Tibial nerve (tissue), 4 donors: ENCODE measurements at regions not wholly inside any gene's neighbourhood (a gene's known extent, or its start where the extent isn't known, plus 50 kb on each side); places are given as distances from the start of the nearest gene placed in this dataset.

ENCODE experiments used
- DNase-seq, 2 donors: peaks; one replicate each; pipeline ENCODE4 v3.0.0-alpha.2; 2019; ENCODE audit warnings: low spot score in 2 of 2
- H3K27ac ChIP-seq, 4 donors: fragments of 200-600 bp; sonication (generic) in 3 of 4; one replicate each; pipeline ENCODE4 v1.5.1; 2017 to 2019; ENCODE audit warnings: mild to moderate bottlenecking in 1 of 4
- H3K27me3 ChIP-seq, 2 donors: fragments of 200-600 bp; sonication (generic) in 1 of 2; one replicate each; pipeline versions ENCODE4 v1.5.1 to v1.6.0; 2017 to 2019
- H3K36me3 ChIP-seq, 3 donors: fragments of 200-600 bp; sonication (generic); one replicate each; pipeline ENCODE4 v1.5.1; 2018 to 2019
- H3K4me1 ChIP-seq, 4 donors: fragments of 200-600 bp; sonication (generic) in 3 of 4; one replicate each; pipeline ENCODE4 v1.5.1; 2017 to 2019
- H3K4me3 ChIP-seq, 4 donors: fragments of 200-600 bp; sonication (generic) in 3 of 4; one replicate each; pipeline ENCODE4 v1.5.1; 2017 to 2019; ENCODE audit warnings: mild to moderate bottlenecking in 1 of 4, moderate library complexity in 1 of 4
- H3K9me3 ChIP-seq, 4 donors: fragments of 200-600 bp; sonication (generic) in 3 of 4; one replicate each; pipeline ENCODE4 v1.5.1; 2017 to 2019
- CTCF ChIP-seq, 5 experiments: fragments of 200-600 bp in 3 of 5; fragments of 450-650 bp in 2 of 5; sonication (generic) in 3 of 5; IDR thresholded peaks; one replicate each; pipeline ENCODE4 v1.5.1; 2016 to 2019; ENCODE audit warnings: antibody characterized with exemption in 5 of 5, mild to moderate bottlenecking in 3 of 5, moderate library complexity in 2 of 5
- EP300 ChIP-seq, 2 donors: sonication (generic); formaldehyde crosslinking; IDR thresholded peaks; one replicate each; pipeline ENCODE4 v1.6.1; 2017; ENCODE audit warnings: antibody characterized with exemption in 2 of 2, mild to moderate bottlenecking in 1 of 2
- POLR2A ChIP-seq, 2 donors: fragments of 450-650 bp; IDR thresholded peaks; one replicate each; pipeline ENCODE4 v1.6.1; 2017; ENCODE audit warnings: antibody characterized with exemption in 2 of 2, mild to moderate bottlenecking in 2 of 2, moderate library complexity in 2 of 2
- WGBS, 2 donors: methylation state at CpG; one replicate each; pipeline ENCODE4 v1.1.5; 2018; 5-methylcytosine and 5-hydroxymethylcytosine counted together

DNA sequence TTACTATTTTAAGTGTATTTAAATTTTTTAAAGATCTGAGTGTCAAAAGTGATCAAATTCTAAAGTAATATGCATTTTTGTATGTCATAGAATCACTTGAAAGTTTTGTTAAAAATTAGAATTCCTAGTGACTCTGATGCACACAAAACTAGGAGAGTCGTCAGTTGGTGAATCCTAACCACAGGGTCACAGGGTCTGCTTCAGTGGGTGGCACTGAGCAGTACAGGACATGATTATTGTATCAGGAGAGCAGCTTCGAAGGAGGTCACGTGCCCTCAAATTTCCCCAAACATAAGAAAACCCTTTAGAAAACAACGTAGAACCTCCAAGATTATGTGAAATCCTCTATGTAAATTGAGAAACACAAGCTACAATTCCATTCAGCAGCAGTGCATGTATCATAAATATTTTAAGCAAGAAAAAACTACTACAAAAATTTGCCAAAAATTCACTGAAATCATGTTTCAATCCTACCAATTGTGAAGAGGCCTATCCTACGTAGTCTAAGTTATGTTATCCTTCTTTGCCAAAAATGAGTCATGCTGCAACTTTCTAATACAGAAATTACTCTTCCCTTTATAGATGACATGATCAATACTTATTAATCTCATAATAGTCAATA lies 323.6 kb downstream of the AASDHPPT start:
- 78 to 79% methylated on average over 5 of the region's 5 CpGs for WGBS, 2 donors
- Histone ChIP-seq H3K27me3 (no peaks in the 10 kb centered on the region), H3K9me3 (peaks cover 0 to 4% (median 0%) of the 10 kb centered on the region in 4 donors), H3K36me3 (no peaks in the 10 kb centered on the region), H3K4me3 (no peak overlapping the region), H3K27ac (no peak overlapping the region), H3K4me1 (peaks cover 0 to 6% (median 0%) of the 10 kb centered on the region in 4 donors)
- DNase-seq: no peak
- TF ChIP-seq POLR2A (IDR thresholded peaks at IDR 0.05): no peak
- no peak for TF ChIP-seq EP300 (IDR thresholded peaks at IDR 0.05)

DNA sequence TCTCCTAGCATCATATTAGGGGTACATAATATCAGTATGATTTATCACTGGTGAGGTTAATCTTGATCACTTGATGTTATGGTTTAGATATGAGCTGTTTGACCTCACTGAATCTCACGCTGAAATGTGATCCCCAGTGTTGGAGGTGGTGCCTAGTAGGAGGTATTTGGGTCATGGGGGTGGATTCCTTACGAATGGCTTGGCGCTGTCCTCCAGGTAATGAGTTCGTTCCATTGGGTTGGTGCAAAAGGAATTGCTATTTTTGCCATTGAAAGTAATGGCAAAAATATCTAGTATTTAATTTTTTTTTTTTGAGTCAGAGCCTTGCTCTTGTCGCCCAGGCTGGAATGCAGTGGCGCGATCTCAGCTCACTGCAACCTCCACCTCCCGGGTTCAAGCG lies 326.3 kb downstream of the AASDHPPT start:
- TF ChIP-seq EP300 (IDR thresholded peaks at IDR 0.05): no peak
- Histone ChIP-seq H3K4me3 (no peak overlapping the region), H3K9me3 (no peaks in the 10 kb centered on the region), H3K27me3 (no peaks in the 10 kb centered on the region), H3K27ac (no peak overlapping the region), H3K4me1 (peaks cover 0 to under 1% (median 0%) of the 10 kb centered on the region in 4 donors), H3K36me3 (no peaks in the 10 kb centered on the region)
- WGBS, 2 donors: 96% methylated on average over 9 of the region's 9 CpGs
- no peak for DNase-seq

GRCh38 chr11:106409222-106409621 lies 331.8 kb downstream of the AASDHPPT start:
- H3K27me3 ChIP-seq: no peaks in the 10 kb centered on the region
- H3K27ac ChIP-seq: no peak overlapping the region
- H3K4me3 ChIP-seq: no peak overlapping the region
- no peaks in the 10 kb centered on the region for H3K4me1 ChIP-seq
- no peak for TF ChIP-seq POLR2A (IDR thresholded peaks at IDR 0.05)
- TF ChIP-seq EP300 (IDR thresholded peaks at IDR 0.05): no peak
- no peak for TF ChIP-seq CTCF (IDR thresholded peaks at IDR 0.05)
- no peaks in the 10 kb centered on the region for H3K9me3 ChIP-seq
- no peaks in the 10 kb centered on the region for H3K36me3 ChIP-seq
- DNase-seq: no peak

DNA sequence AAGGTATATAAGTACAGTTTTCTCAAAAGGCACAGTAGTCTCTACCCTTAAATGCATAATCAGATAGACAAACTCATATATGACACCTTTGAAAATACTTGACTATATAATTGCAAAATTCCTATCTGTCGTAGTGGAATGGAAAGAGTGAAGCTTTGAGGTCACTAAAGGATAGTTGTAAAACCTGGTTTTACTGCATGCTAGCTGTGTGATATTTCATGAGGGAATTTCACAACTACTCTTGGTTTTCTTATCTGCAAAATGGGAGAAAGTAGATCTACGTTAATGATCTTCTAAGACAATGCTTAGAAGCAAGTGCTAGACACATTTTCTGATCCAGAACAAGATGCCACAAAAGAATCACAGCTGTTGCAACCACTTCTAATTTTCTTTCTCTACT lies 332.2 kb downstream of the AASDHPPT start:
- Histone ChIP-seq H3K4me1 (no peaks in the 10 kb centered on the region), H3K27me3 (no peaks in the 10 kb centered on the region), H3K9me3 (no peaks in the 10 kb centered on the region), H3K27ac (no peak overlapping the region), H3K4me3 (no peak overlapping the region), H3K36me3 (no peaks in the 10 kb centered on the region)
- TF ChIP-seq EP300 (IDR thresholded peaks at IDR 0.05) (no peak), CTCF (IDR thresholded peaks at IDR 0.05) (no peak), POLR2A (IDR thresholded peaks at IDR 0.05) (no peak)
- DNase-seq: no peak
- 84 to 91% methylated on average over 2 of the region's 2 CpGs for WGBS, 2 donors

GRCh38 chr11:106410902-106411301 lies 333.4 kb downstream of the AASDHPPT start:
- Histone ChIP-seq H3K4me3 (no peak overlapping the region), H3K27ac (no peak overlapping the region), H3K4me1 (no peaks in the 10 kb centered on the region), H3K36me3 (no peaks in the 10 kb centered on the region), H3K9me3 (no peaks in the 10 kb centered on the region), H3K27me3 (no peaks in the 10 kb centered on the region)
- no peak for DNase-seq
- 94 to 100% methylated on average over 1 of the region's 1 CpG for WGBS, 2 donors
- TF ChIP-seq POLR2A (IDR thresholded peaks at IDR 0.05): no peak
- no peak for TF ChIP-seq EP300 (IDR thresholded peaks at IDR 0.05)
- TF ChIP-seq CTCF (IDR thresholded peaks at IDR 0.05): no peak

DNA sequence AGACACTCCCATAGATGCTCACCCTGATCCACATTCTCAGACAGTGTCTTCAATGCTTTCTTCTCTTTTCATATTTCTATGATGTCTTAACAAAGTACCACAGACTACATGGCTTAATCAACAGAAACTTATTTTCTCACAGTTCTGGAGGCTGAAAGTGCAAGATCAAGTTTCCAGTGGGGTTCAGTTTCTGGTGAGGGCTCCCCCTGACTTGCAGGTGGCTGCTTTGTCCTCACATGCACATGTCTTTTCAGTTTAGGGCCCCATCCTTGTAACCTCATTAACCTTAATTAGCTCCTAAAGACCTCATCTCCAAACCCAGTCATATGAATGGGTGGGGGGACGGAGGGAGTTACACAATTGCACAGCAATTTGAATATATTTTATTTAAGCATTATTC lies 335.8 kb downstream of the AASDHPPT start:
- no peaks in the 10 kb centered on the region for H3K27me3 ChIP-seq
- TF ChIP-seq EP300 (IDR thresholded peaks at IDR 0.05) (no peak), POLR2A (IDR thresholded peaks at IDR 0.05) (no peak), CTCF (IDR thresholded peaks at IDR 0.05) (no peak)
- H3K36me3 ChIP-seq: no peaks in the 10 kb centered on the region
- WGBS, 2 donors: 88 to 93% methylated on average over 1 of the region's 1 CpG
- H3K4me1 ChIP-seq: no peaks in the 10 kb centered on the region
- no peak overlapping the region for H3K27ac ChIP-seq
- H3K9me3 ChIP-seq: no peaks in the 10 kb centered on the region
- DNase-seq: no peak
- no peak overlapping the region for H3K4me3 ChIP-seq
